Smooth muscle cell (in vitro differentiated cells): ENCODE measurements at regions not wholly inside any gene's neighbourhood (a gene's known extent, or its start where the extent isn't known, plus 50 kb on each side); places are given as distances from the start of the nearest gene placed in this dataset.

Experiments used
- DNase-seq: peaks from one replicate; lab custom pipeline; 2025; ENCODE audit not compliant: unreplicated experiment; lab: John Stamatoyannopoulos, UW
- H2AFZ ChIP-seq: fragments of 200-600 bp; sonication (generic); 2 replicates; pipeline ENCODE4 v1.6.0; 2016; ENCODE audit warnings: antibody characterized with exemption, low read depth, mild to moderate bottlenecking
- H3F3A ChIP-seq: fragments of 200-600 bp; sonication (generic); 2 replicates; pipeline ENCODE4 v1.6.0; 2017; ENCODE audit warnings: antibody characterized with exemption, low read depth
- H3K27ac ChIP-seq: fragments of 200-600 bp; sonication (generic); 2 replicates; pipeline ENCODE4 v1.5.1; 2016; ENCODE audit warnings: low read depth, mild to moderate bottlenecking
- H3K27me3 ChIP-seq: fragments of 200-600 bp; sonication (generic); 2 replicates; pipeline ENCODE4 v1.6.1; 2016; ENCODE audit warnings: low read depth, mild to moderate bottlenecking
- H3K36me3 ChIP-seq: fragments of 200-600 bp; sonication (generic); 2 replicates; pipeline ENCODE4 v1.5.1; 2016; ENCODE audit warnings: low read depth
- H3K4me1 ChIP-seq: fragments of 200-600 bp; sonication (generic); 2 replicates; pipeline ENCODE4 v1.5.1; 2016; ENCODE audit warnings: low read depth
- H3K4me2 ChIP-seq: fragments of 200-600 bp; sonication (generic); 2 replicates; pipeline ENCODE4 v1.6.0; 2016; ENCODE audit warnings: mild to moderate bottlenecking
- H3K4me3 ChIP-seq: fragments of 200-600 bp; sonication (generic); 2 replicates; pipeline ENCODE4 v1.5.1; 2016; ENCODE audit warnings: mild to moderate bottlenecking
- H3K79me2 ChIP-seq: fragments of 200-600 bp; sonication (generic); 2 replicates; pipeline ENCODE4 v1.6.0; 2016; ENCODE audit warnings: low read depth, mild to moderate bottlenecking
- H3K9ac ChIP-seq: fragments of 200-600 bp; sonication (generic); 2 replicates; pipeline ENCODE4 v1.6.0; 2016; ENCODE audit warnings: low read depth
- H3K9me3 ChIP-seq: fragments of 200-600 bp; sonication (generic); replicated peaks from 2 replicates; pipeline ENCODE4 v1.5.1; 2016; ENCODE audit warnings: low read depth
- H4K20me1 ChIP-seq: fragments of 200-600 bp; sonication (generic); 2 replicates; pipeline ENCODE4 v1.6.0; 2016; ENCODE audit warnings: low read depth
- WGBS: methylation state at CpG from one replicate; pipeline ENCODE4 v1.1.7; 2016; ENCODE audit warnings: low lambda C conversion rate; 5-methylcytosine and 5-hydroxymethylcytosine counted together
- TF ChIP-seq, protein P1 (sequence below): fragments of 200-600 bp; sonication (generic); IDR thresholded peaks from 2 replicates; pipeline ENCODE4 v1.5.1; 2017; ENCODE audit warnings: borderline replicate concordance, mild to moderate bottlenecking, antibody characterized with exemption; ENCODE audit not compliant: insufficient read depth, poor library complexity, severe bottlenecking

GRCh38 chr6:170227996-170228945 is 62.6 kb downstream of the DLL1 start:
- H3K9me3 ChIP-seq: no peaks in the 10 kb centered on the region
- TF ChIP-seq, protein P1, sequence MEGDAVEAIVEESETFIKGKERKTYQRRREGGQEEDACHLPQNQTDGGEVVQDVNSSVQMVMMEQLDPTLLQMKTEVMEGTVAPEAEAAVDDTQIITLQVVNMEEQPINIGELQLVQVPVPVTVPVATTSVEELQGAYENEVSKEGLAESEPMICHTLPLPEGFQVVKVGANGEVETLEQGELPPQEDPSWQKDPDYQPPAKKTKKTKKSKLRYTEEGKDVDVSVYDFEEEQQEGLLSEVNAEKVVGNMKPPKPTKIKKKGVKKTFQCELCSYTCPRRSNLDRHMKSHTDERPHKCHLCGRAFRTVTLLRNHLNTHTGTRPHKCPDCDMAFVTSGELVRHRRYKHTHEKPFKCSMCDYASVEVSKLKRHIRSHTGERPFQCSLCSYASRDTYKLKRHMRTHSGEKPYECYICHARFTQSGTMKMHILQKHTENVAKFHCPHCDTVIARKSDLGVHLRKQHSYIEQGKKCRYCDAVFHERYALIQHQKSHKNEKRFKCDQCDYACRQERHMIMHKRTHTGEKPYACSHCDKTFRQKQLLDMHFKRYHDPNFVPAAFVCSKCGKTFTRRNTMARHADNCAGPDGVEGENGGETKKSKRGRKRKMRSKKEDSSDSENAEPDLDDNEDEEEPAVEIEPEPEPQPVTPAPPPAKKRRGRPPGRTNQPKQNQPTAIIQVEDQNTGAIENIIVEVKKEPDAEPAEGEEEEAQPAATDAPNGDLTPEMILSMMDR: no peak
- no peak overlapping the region for H3K4me3 ChIP-seq
- no peaks in the 10 kb centered on the region for H4K20me1 ChIP-seq
- H3K36me3 ChIP-seq: no peaks in the 10 kb centered on the region
- DNase-seq: no peak
- no peak overlapping the region for H2AFZ ChIP-seq
- H3K9ac ChIP-seq: no peak overlapping the region
- peaks cover 7% of the 10 kb centered on the region for H3F3A ChIP-seq
- WGBS: 92% methylated on average over 23 of the region's 24 CpGs
- no peak overlapping the region for H3K27ac ChIP-seq
- H3K4me2 ChIP-seq: no peak overlapping the region
- H3K4me1 ChIP-seq: peaks cover 27% of the 10 kb centered on the region
- no peaks in the 10 kb centered on the region for H3K79me2 ChIP-seq
- H3K27me3 ChIP-seq: no peaks in the 10 kb centered on the region

DNA sequence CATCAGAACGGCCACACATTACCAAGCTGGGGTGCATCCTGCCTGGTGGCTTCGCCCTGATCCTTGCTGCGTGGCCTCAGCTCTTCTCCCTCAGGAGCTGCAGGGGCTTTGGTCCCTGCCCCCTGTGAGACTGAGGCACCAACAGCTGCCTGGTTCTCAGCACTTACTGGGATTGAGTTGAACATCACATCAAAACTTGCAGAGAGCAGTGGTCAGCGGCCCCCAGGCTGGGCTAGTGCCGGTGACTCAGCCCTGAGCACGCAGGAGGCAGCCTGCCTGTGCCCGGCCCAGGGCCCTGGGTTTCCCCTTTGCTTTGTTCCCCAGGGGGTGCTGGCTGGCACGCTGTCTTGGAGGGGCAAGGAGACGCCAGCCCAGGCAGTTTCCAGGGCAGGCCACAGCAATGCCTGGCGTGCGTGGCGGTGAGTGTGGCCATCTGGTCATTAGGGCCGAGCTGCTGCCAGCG is 63.3 kb downstream of the DLL1 start:
- H3K9ac ChIP-seq: no peak overlapping the region
- H3K27ac ChIP-seq: no peak overlapping the region
- no peak overlapping the region for H3K4me3 ChIP-seq
- DNase-seq: no peak
- peaks cover 7% of the 10 kb centered on the region for H3F3A ChIP-seq
- H3K79me2 ChIP-seq: no peaks in the 10 kb centered on the region
- WGBS: 85% methylated on average over 14 of the region's 14 CpGs
- peaks cover 24% of the 10 kb centered on the region for H3K4me1 ChIP-seq
- TF ChIP-seq, protein P1: no peak
- no peaks in the 10 kb centered on the region for H3K9me3 ChIP-seq
- H3K27me3 ChIP-seq: no peaks in the 10 kb centered on the region
- H3K4me2 ChIP-seq: no peak overlapping the region
- H3K36me3 ChIP-seq: no peaks in the 10 kb centered on the region
- H2AFZ ChIP-seq: no peak overlapping the region
- no peaks in the 10 kb centered on the region for H4K20me1 ChIP-seq

- no peak overlapping the region for H2AFZ ChIP-seq
- WGBS: 89% methylated on average over 9 of the region's 9 CpGs
- no peaks in the 10 kb centered on the region for H3K36me3 ChIP-seq
- no peaks in the 10 kb centered on the region for H3K79me2 ChIP-seq
- no peak overlapping the region for H3K9ac ChIP-seq
- no peak overlapping the region for H3K4me3 ChIP-seq
- no peak overlapping the region for H3K4me2 ChIP-seq
- no peaks in the 10 kb centered on the region for H3K27me3 ChIP-seq
- H3F3A ChIP-seq: peaks cover 7% of the 10 kb centered on the region
- H4K20me1 ChIP-seq: no peaks in the 10 kb centered on the region
- H3K4me1 ChIP-seq: peaks cover 23% of the 10 kb centered on the region
- no peaks in the 10 kb centered on the region for H3K9me3 ChIP-seq
- H3K27ac ChIP-seq: no peak overlapping the region
- TF ChIP-seq, protein P1: no peak
- no peak for DNase-seq
Measured at GRCh38 chr6:170226647-170227046, 64.2 kb downstream of the DLL1 start.
